ENCODE measurements at regions not wholly inside any gene's neighbourhood (a gene's known extent, or its start where the extent isn't known, plus 50 kb on each side); places are given as distances from the start of the nearest gene placed in this dataset.

DNA sequence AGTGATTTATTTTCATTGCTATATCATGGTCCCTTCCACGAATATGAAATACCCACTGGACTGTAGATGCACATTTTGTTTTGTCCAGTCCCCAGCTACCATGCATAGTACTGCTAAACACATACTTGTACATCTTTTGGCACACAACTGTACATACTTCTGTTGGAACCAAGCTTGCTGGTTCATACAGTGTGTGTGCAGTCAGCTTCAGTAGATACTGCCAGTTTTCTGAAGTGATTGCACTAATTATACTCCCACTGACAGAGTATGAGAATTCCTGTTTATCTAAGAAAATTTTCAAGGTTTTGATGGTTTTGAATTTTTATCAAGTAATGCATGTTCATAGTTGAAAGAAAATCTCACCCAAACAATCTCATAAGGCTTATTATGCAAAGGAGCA lies 100.7 kb upstream of the LMCD1 start:
- TF ChIP-seq, protein P1, sequence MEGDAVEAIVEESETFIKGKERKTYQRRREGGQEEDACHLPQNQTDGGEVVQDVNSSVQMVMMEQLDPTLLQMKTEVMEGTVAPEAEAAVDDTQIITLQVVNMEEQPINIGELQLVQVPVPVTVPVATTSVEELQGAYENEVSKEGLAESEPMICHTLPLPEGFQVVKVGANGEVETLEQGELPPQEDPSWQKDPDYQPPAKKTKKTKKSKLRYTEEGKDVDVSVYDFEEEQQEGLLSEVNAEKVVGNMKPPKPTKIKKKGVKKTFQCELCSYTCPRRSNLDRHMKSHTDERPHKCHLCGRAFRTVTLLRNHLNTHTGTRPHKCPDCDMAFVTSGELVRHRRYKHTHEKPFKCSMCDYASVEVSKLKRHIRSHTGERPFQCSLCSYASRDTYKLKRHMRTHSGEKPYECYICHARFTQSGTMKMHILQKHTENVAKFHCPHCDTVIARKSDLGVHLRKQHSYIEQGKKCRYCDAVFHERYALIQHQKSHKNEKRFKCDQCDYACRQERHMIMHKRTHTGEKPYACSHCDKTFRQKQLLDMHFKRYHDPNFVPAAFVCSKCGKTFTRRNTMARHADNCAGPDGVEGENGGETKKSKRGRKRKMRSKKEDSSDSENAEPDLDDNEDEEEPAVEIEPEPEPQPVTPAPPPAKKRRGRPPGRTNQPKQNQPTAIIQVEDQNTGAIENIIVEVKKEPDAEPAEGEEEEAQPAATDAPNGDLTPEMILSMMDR (IDR thresholded peaks at IDR 0.05): no peak
- TF ChIP-seq POLR2A (IDR thresholded peaks at IDR 0.05): no peak
- no peak for TF ChIP-seq EP300 (IDR thresholded peaks at IDR 0.05; ENCODE audit: low read depth)
